GM23338 (cell line): ENCODE measurements at regions not wholly inside any gene's neighbourhood (a gene's known extent, or its start where the extent isn't known, plus 50 kb on each side); places are given as distances from the start of the nearest gene placed in this dataset.
"Not testable (repeated sequence)": the region's sequence is repeated elsewhere in the genome, so short reads cannot be mapped to it uniquely, and the experiment has no call there.

Experiments
- ATAC-seq: fragments of 200-7000 bp; cut with Tn5 transposase; 3 replicates; pipeline ENCODE4 v1.9.1; 2020
- DNase-seq: peaks from one replicate; pipeline ENCODE4 v3.0.0-alpha.2; 2015; ENCODE audit warnings: low spot score
- H2AFZ ChIP-seq: fragments of 200-600 bp; sonication (generic); 2 replicates; pipeline ENCODE4 v1.8.0; 2016; ENCODE audit warnings: antibody characterized with exemption, mild to moderate bottlenecking, moderate library complexity
- H3F3A ChIP-seq: fragments of 200-600 bp; sonication (generic); replicated peaks from 2 replicates; pipeline ENCODE4 v1.8.0; 2017; ENCODE audit warnings: antibody characterized with exemption, mixed run types, low read depth
- H3K27ac ChIP-seq: fragments of 200-600 bp; sonication (generic); 2 replicates; pipeline ENCODE4 v1.6.1; 2016; ENCODE audit warnings: low read depth
- H3K27me3 ChIP-seq: fragments of 200-600 bp; sonication (generic); 2 replicates; pipeline ENCODE4 v1.8.0; 2016; ENCODE audit warnings: mild to moderate bottlenecking, mixed run types, moderate library complexity; ENCODE audit not compliant: insufficient read depth
- H3K36me3 ChIP-seq: fragments of 200-600 bp; sonication (generic); 2 replicates; pipeline ENCODE4 v1.8.0; 2016; ENCODE audit warnings: mild to moderate bottlenecking; ENCODE audit not compliant: insufficient read depth
- H3K4me1 ChIP-seq: fragments of 200-600 bp; sonication (generic); 2 replicates; pipeline ENCODE4 v1.8.0; 2016; ENCODE audit warnings: mild to moderate bottlenecking, moderate library complexity; ENCODE audit not compliant: insufficient read depth
- H3K4me2 ChIP-seq: fragments of 200-600 bp; sonication (generic); 2 replicates; pipeline ENCODE4 v1.7.1; 2017; ENCODE audit warnings: mixed run types
- H3K4me3 ChIP-seq: fragments of 200-600 bp; sonication (generic); 2 replicates; pipeline ENCODE4 v1.6.1; 2016; ENCODE audit warnings: mixed run types
- H3K79me2 ChIP-seq: fragments of 200-600 bp; sonication (generic); replicated peaks from 2 replicates; pipeline ENCODE4 v1.8.0; 2017; ENCODE audit warnings: mild to moderate bottlenecking; ENCODE audit not compliant: insufficient read depth
- H3K9me2 ChIP-seq: fragments of 200-600 bp; sonication (generic); 2 replicates; pipeline ENCODE4 v1.8.0; 2017; ENCODE audit not compliant: insufficient read depth
- H4K20me1 ChIP-seq: fragments of 200-600 bp; sonication (generic); replicated peaks from 2 replicates; pipeline ENCODE4 v1.8.0; 2017; ENCODE audit warnings: mild to moderate bottlenecking; ENCODE audit not compliant: insufficient read depth
- H3K27ac Mint-ChIP-seq: 2 replicates; pipeline ENCODE4 v1.8.0; 2020; ENCODE audit warnings: inconsistent platforms, mild to moderate bottlenecking, moderate library complexity, mixed read lengths
- H3K27me3 Mint-ChIP-seq: 3 replicates; pipeline ENCODE4 v1.8.0; 2022; ENCODE audit warnings: low read depth, mild to moderate bottlenecking, moderate library complexity, mixed read lengths, inconsistent platforms; ENCODE audit not compliant: insufficient read depth, poor library complexity
- H3K36me3 Mint-ChIP-seq: 3 replicates; pipeline ENCODE4 v1.8.0; 2021; ENCODE audit warnings: low read depth, mild to moderate bottlenecking, inconsistent platforms, moderate library complexity, mixed read lengths
- H3K4me1 Mint-ChIP-seq: 3 replicates; pipeline ENCODE4 v1.8.0; 2020; ENCODE audit warnings: mild to moderate bottlenecking, inconsistent platforms, mixed read lengths
- H3K4me3 Mint-ChIP-seq: 3 replicates; pipeline ENCODE4 v1.8.0; 2021; ENCODE audit warnings: moderate library complexity, mild to moderate bottlenecking, inconsistent platforms, mixed read lengths
- H3K9me3 Mint-ChIP-seq: 3 replicates; pipeline ENCODE4 v1.8.0; 2020; ENCODE audit warnings: moderate library complexity, mild to moderate bottlenecking, inconsistent platforms, mixed read lengths
- CREB1 ChIP-seq: fragments of 250-450 bp; sonication (Bioruptor Pico); IDR thresholded peaks from 2 replicates; pipeline ENCODE4 v1.5.0; 2020; ENCODE audit warnings: low read depth, mild to moderate bottlenecking, moderate library complexity
- CTCF ChIP-seq, 2 experiments: fragments of 200-600 bp in 1 of 2; sonication (generic) in 1 of 2; conservative IDR thresholded peaks; 2 replicates each; pipeline versions ENCODE4 v1.5.1 to v1.6.1; 2016 to 2017; ENCODE audit warnings: antibody characterized with exemption in 2 of 2, low read depth in 2 of 2, mild to moderate bottlenecking in 2 of 2, moderate library complexity in 1 of 2
- ETS1 ChIP-seq: IDR thresholded peaks from 2 replicates; pipeline ENCODE4 v1.6.1; 2016; ENCODE audit warnings: antibody characterized with exemption
- JUNB ChIP-seq: IDR thresholded peaks from one replicate; pipeline ENCODE4 v1.6.1; 2016; ENCODE audit warnings: antibody characterized with exemption; ENCODE audit not compliant: unreplicated experiment
- REST ChIP-seq: IDR thresholded peaks from one replicate; pipeline ENCODE4 v1.6.1; 2018; ENCODE audit warnings: antibody characterized with exemption; ENCODE audit not compliant: unreplicated experiment
- STAT1 ChIP-seq: IDR thresholded peaks from one replicate; pipeline ENCODE4 v1.6.1; 2016; ENCODE audit warnings: antibody characterized with exemption; ENCODE audit not compliant: unreplicated experiment
- ZNF114 ChIP-seq: fragments of 250-450 bp; sonication (Bioruptor Pico); IDR thresholded peaks from 2 replicates; pipeline ENCODE4 v1.5.0; 2020; ENCODE audit warnings: mild to moderate bottlenecking, moderate library complexity
- ZNF331 ChIP-seq: fragments of 250-450 bp; sonication (Bioruptor Pico); IDR thresholded peaks from 2 replicates; pipeline ENCODE4 v1.5.0; 2020; ENCODE audit warnings: low read depth, mild to moderate bottlenecking, moderate library complexity

- not testable (repeated sequence) for H4K20me1 ChIP-seq, H3K36me3 ChIP-seq, H3K4me2 ChIP-seq, H3K79me2 ChIP-seq, H3F3A ChIP-seq, H3K4me1 Mint-ChIP-seq, H3K36me3 Mint-ChIP-seq, H2AFZ ChIP-seq, H3K27me3 ChIP-seq, H3K4me1 ChIP-seq, H3K27me3 Mint-ChIP-seq, H3K4me3 Mint-ChIP-seq, DNase-seq, H3K27ac Mint-ChIP-seq, ATAC-seq, H3K9me2 ChIP-seq, H3K4me3 ChIP-seq, H3K27ac ChIP-seq
- H3K9me3 Mint-ChIP-seq = peaks cover 10% of the 10 kb centered on the region
Observed at GRCh38 chr9:104195142-104195541, 101.0 kb downstream of the SMC2 start.

GRCh38 chr9:104200456-104200994 lies 106.4 kb downstream of the SMC2 start:
- no peak for DNase-seq
- Histone ChIP-seq H3K27ac (no peak overlapping the region), H3K4me2 (no peak overlapping the region), H3K79me2 (no peaks in the 10 kb centered on the region), H3K4me3 (no peak overlapping the region), H3K9me2 (0 out of 2 replicates have a peak, but pooled peaks cover 4% of the 10 kb centered on the region), H3K4me1 (no peaks in the 10 kb centered on the region), H4K20me1 (no peaks in the 10 kb centered on the region), H3K36me3 (no peaks in the 10 kb centered on the region), H3K27me3 (no peaks in the 10 kb centered on the region), H2AFZ (no peak overlapping the region), H3F3A (no peaks in the 10 kb centered on the region)
- no peaks in the 10 kb centered on the region for H3K4me1 Mint-ChIP-seq
- H3K36me3 Mint-ChIP-seq = peaks cover 5% of the 10 kb centered on the region; the same call in 2 of the 3 replicates
- H3K27me3 Mint-ChIP-seq = no peaks in the 10 kb centered on the region
- no peak for ATAC-seq
- no peak overlapping the region for H3K27ac Mint-ChIP-seq
- no peak overlapping the region for H3K4me3 Mint-ChIP-seq
- peaks cover 6% of the 10 kb centered on the region for H3K9me3 Mint-ChIP-seq
- TF ChIP-seq ETS1 (no peak), JUNB (no peak), ZNF114 (CRISPR knock-in tag) (no peak), STAT1 (no peak)

- Histone ChIP-seq H3F3A (no peaks in the 10 kb centered on the region), H3K36me3 (no peaks in the 10 kb centered on the region), H3K27me3 (no peaks in the 10 kb centered on the region), H4K20me1 (no peaks in the 10 kb centered on the region), H3K4me2 (no peak overlapping the region), H3K4me3 (no peak overlapping the region), H2AFZ (peak overlapping the region; percentile 98; the same call in 1 of the 2 replicates), H3K79me2 (no peaks in the 10 kb centered on the region), H3K4me1 (no peaks in the 10 kb centered on the region), H3K9me2 (0 out of 2 replicates have a peak, but pooled peaks cover 5% of the 10 kb centered on the region), H3K27ac (no peak overlapping the region)
- ATAC-seq (no peak), DNase-seq (no peak)
- peaks cover 2% of the 10 kb centered on the region; the same call in 1 of the 3 replicates for H3K4me1 Mint-ChIP-seq
- no peak overlapping the region for H3K27ac Mint-ChIP-seq
- no peaks in the 10 kb centered on the region for H3K27me3 Mint-ChIP-seq
- H3K9me3 Mint-ChIP-seq = no peaks in the 10 kb centered on the region
- H3K4me3 Mint-ChIP-seq = no peak overlapping the region
- no peak for TF ChIP-seq ZNF331 (CRISPR knock-in tag)
- no peak for TF ChIP-seq CTCF (conservative IDR thresholded peaks at IDR 0.05; ENCODE audit: low read depth in 2 of 2)
- no peak for TF ChIP-seq ETS1
- no peak for TF ChIP-seq JUNB
- TF ChIP-seq REST = no peak
- no peak for TF ChIP-seq CREB1
- H3K36me3 Mint-ChIP-seq = no peaks in the 10 kb centered on the region
Observed at GRCh38 chr9:104206766-104207165, 112.7 kb downstream of the SMC2 start.
